Kidney (tissue), 13 donors: ENCODE measurements at regions not wholly inside any gene's neighbourhood (a gene's known extent, or its start where the extent isn't known, plus 50 kb on each side); places are given as distances from the start of the nearest gene placed in this dataset.

ENCODE experiments used
- DNase-seq, 5 donors: peaks; one replicate each; pipeline ENCODE4 v3.0.0-alpha.2; 2013 to 2020
- FAIRE-seq: peaks from 2 replicates; lab custom pipeline; 2012; peaks lifted over from hg19 to GRCh38; lab: Jason Lieb, UNC
- H3K27ac ChIP-seq, 2 donors: one replicate each; pipeline ENCODE4 v1.7.0; 2013; ENCODE audit warnings: low read depth in 2 of 2, low read length in 2 of 2, inconsistent platforms in 1 of 2
- H3K27me3 ChIP-seq: one replicate; pipeline ENCODE4 v1.7.1; 2013; ENCODE audit warnings: low read length, inconsistent platforms; ENCODE audit not compliant: control insufficient read depth, insufficient read depth
- H3K36me3 ChIP-seq, 3 donors: one replicate each; pipeline versions ENCODE4 v1.7.0 to v1.7.1; 2013; ENCODE audit warnings: low read length in 3 of 3, control low read depth in 1 of 3, inconsistent platforms in 1 of 3; ENCODE audit not compliant: insufficient read depth in 3 of 3, control insufficient read depth in 2 of 3
- H3K4me1 ChIP-seq, 3 donors: one replicate each; pipeline versions ENCODE4 v1.7.0 to v1.7.1; 2013; ENCODE audit warnings: low read length in 3 of 3, inconsistent platforms in 1 of 3, low read depth in 1 of 3; ENCODE audit not compliant: control insufficient read depth in 2 of 3, insufficient read depth in 2 of 3
- H3K4me3 ChIP-seq, 3 donors: one replicate each; pipeline versions ENCODE4 v1.7.0 to v1.8.1; 2013; ENCODE audit warnings: low read length in 3 of 3, control low read depth in 1 of 3, inconsistent platforms in 1 of 3
- H3K9ac ChIP-seq, 3 donors: one replicate each; pipeline versions ENCODE4 v1.7.0 to v1.7.1; 2013; ENCODE audit warnings: low read length in 3 of 3, control low read depth in 1 of 3, inconsistent platforms in 1 of 3
- H3K9me3 ChIP-seq, 3 donors: one replicate each; pipeline versions ENCODE4 v1.7.0 to v1.7.1; 2013; ENCODE audit warnings: low read length in 3 of 3, control low read depth in 1 of 3, inconsistent platforms in 1 of 3; ENCODE audit not compliant: control insufficient read depth in 2 of 3, insufficient read depth in 1 of 3
- intact Hi-C: fragments of 100-400 bp; cut with DNase I; formaldehyde crosslinking; loops from one replicate; pipeline ENCODE4 v1.11.1; 2022
- TF ChIP-seq, protein P1 (sequence below): IDR thresholded peaks from 3 replicates; pipeline ENCODE4 v1.5.1; 2012; ENCODE audit warnings: mild to moderate bottlenecking, moderate library complexity, borderline replicate concordance; ENCODE audit not compliant: insufficient read depth; ENCODE audit errors: extremely low read depth
- donor health status: control.
- donor health status: control.
- donor health status: control.
- donor health status: control.
- donor health status: control.
- donor health status: DM: yes; HTN: yes; CAD: no.
- donor health status: Normal renal cell carcinoma (clear cell type).

DNA sequence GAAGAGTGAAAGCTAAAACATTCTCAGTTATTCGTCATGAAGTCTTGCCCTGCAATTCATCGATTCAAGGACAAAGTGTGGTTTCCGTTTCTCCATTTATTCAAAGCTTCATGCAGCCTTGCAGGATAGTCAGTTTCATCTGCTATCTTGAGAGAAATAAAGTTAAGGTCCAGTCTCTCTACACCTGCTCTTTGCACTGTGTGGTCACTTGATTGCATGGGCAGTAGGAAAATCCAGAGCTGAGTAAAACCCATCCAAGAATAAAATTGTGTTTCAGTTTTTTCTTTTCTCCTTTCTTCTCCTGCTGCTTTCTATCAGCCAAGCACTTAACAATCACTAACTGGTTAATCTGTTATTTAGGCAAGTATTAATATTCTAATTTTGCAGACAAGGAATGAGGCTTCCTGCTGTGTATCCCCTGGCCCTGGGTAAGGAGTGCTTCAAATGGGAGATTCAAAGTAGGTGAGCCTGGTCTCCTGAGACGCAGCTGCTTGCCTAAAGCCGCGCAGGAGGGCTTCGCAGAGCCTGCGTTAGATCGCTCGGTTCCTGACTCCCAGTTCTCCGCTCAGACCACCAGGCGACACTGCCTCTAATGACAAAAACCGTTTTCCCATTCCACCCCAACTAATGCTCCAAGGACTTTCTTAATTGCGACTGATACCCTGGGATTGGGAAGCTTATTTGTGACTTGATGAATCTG, 808.3 kb downstream of the TFAP2A start:
- no peak for FAIRE-seq
- Histone ChIP-seq H3K27me3 (no peaks in the 10 kb centered on the region), H3K27ac (no peak overlapping the region), H3K4me1 (no peaks in the 10 kb centered on the region), H3K36me3 (no peaks in the 10 kb centered on the region), H3K4me3 (no peak overlapping the region), H3K9ac (no peak overlapping the region), H3K9me3 (no peaks in the 10 kb centered on the region)
- TF ChIP-seq, protein P1, sequence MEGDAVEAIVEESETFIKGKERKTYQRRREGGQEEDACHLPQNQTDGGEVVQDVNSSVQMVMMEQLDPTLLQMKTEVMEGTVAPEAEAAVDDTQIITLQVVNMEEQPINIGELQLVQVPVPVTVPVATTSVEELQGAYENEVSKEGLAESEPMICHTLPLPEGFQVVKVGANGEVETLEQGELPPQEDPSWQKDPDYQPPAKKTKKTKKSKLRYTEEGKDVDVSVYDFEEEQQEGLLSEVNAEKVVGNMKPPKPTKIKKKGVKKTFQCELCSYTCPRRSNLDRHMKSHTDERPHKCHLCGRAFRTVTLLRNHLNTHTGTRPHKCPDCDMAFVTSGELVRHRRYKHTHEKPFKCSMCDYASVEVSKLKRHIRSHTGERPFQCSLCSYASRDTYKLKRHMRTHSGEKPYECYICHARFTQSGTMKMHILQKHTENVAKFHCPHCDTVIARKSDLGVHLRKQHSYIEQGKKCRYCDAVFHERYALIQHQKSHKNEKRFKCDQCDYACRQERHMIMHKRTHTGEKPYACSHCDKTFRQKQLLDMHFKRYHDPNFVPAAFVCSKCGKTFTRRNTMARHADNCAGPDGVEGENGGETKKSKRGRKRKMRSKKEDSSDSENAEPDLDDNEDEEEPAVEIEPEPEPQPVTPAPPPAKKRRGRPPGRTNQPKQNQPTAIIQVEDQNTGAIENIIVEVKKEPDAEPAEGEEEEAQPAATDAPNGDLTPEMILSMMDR: no peak
- intact Hi-C loops: no loop called here
- DNase-seq: no peak

DNA sequence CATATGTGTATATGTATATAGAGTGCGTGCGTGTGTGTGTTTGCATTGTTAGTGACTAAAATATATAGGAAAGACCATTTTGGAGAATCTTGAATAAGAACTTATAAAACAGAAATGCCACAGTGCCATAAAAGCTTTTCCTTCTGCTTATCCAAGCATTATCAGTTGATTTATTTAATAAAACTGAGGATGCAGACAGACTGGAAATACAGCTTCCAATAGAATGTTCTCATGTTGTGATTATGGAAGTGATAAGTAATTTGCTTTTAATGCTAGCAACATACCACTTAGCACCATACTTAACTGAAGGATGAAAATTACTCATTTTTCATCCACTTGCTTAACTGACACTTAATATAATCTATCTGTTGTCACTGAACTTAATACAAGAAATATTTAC, 820.1 kb downstream of the TFAP2A start:
- Histone ChIP-seq H3K4me3 (no peak overlapping the region), H3K9me3 (no peaks in the 10 kb centered on the region), H3K27me3 (no peaks in the 10 kb centered on the region), H3K36me3 (no peaks in the 10 kb centered on the region), H3K9ac (no peak overlapping the region), H3K4me1 (no peaks in the 10 kb centered on the region), H3K27ac (no peak overlapping the region)
- no peak for FAIRE-seq
- TF ChIP-seq, protein P1: no peak
- DNase-seq: no peak
- intact Hi-C loops: no loop called here

DNA sequence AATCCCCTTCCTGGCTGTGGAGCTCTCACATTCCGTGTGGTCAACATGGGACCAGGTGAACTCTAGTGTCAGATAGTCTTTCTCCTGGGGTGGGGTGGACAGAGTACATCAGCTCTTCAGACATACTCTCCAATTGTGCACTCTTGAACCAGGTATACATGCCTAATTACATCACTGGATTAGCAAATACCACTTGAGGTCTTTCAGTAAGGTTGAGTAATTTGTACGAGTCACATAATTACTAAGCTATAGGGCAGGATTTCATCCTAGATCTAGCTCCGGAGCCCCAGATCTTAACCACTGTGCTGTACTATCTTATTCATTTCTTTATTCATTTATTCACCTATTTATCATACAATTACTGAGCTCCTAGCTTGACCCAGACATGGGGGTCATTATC, 821.3 kb downstream of the TFAP2A start:
- intact Hi-C loops: no loop called here
- Histone ChIP-seq H3K9ac (no peak overlapping the region), H3K27ac (no peak overlapping the region), H3K27me3 (no peaks in the 10 kb centered on the region), H3K4me3 (no peak overlapping the region), H3K36me3 (no peaks in the 10 kb centered on the region), H3K9me3 (no peaks in the 10 kb centered on the region), H3K4me1 (no peaks in the 10 kb centered on the region)
- DNase-seq (no peak), FAIRE-seq (no peak)
- TF ChIP-seq, protein P1: no peak

DNA sequence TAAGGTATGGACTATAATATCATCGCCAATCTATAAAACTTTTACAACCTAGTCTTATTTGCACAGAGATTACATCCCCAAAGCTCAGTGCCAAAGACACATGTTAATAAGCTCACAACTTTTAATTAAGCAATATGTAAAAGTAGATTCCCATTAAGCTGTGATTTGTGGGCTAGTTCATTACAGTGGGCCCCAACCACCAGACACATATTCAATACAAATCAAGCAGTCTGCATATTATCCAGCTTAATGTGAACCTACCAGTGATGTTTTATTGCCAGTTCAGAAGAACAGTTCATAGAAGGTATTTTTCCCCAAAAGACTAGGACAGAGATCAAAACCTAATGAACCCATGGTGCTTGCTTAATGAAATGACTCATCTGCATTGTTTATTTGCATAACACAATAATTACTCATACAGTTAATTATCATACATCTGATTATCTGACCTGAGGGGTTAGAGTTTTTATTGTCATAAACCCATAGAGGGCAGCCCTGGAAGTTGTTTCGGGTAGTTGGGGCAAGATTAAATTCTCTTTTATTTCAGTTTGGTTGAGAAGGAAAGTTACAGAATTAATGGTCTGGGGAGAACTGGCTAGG, 831.0 kb downstream of the TFAP2A start:
- TF ChIP-seq, protein P1: no peak
- no peak for DNase-seq
- Histone ChIP-seq H3K4me3 (no peak overlapping the region), H3K27ac (no peak overlapping the region), H3K4me1 (no peaks in the 10 kb centered on the region), H3K9ac (no peak overlapping the region), H3K36me3 (no peaks in the 10 kb centered on the region), H3K27me3 (no peaks in the 10 kb centered on the region), H3K9me3 (no peaks in the 10 kb centered on the region)
- no peak for FAIRE-seq
- intact Hi-C loops: no loop called here
